ENCODE measurements at regions not wholly inside any gene's neighbourhood (a gene's known extent, or its start where the extent isn't known, plus 50 kb on each side); places are given as distances from the start of the nearest gene placed in this dataset.
"Not testable (repeated sequence)": the region's sequence is repeated elsewhere in the genome, so short reads cannot be mapped to it uniquely, and the experiment has no call there.

DNA sequence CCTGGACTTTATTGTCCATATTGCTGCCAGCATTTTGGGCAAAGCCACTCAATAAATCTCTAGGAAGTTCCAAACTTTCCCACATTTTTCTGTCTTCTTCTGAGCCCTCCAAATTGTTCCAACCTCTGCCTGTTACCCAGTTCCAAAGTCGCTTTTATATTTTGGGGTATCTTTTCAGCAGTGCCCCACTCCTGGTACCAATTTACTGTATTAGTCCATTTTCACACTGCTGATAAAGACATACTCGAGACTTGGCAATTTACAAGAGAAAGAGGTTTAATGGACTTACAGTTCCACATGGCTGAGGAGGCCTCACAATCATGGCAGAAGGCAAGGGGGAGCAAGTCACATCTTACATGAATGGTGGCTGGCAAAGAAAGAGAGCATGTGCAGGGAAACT lies 53.4 kb downstream of the AHSP start:
- not testable (repeated sequence) for DNase-seq (ENCODE audit: low spot score)

DNA sequence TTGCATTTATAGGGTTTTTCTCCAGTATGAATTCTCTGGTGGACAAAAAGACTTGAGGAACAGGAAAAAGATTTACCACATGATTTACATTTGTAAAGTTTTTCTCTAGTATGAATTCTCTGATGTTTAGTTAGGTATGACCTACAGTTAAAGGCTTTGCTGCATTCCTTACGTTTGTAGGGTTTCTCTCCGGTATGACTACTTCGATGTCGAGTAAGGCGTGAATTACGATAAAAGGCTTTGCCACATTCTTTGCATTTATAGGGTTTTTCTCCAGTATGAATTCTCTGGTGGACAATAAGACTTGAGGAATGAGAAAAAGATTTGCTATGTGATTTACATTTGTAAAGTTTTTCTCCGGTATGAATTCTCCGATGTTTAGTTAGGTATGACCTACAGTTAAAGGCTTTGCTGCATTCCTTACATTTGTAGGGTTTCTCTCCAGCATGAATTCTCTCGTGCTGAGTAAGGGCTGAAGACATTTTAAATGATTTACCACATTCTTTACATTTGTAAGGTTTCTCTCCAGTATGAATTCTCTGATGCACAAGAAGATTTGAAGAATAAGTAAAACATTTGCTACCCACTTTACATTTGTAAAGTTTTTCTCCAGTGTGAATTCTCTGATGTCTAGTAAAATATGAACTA lies 74.2 kb downstream of the AHSP start:
- not testable (repeated sequence) for DNase-seq (ENCODE audit: low spot score)

DNA sequence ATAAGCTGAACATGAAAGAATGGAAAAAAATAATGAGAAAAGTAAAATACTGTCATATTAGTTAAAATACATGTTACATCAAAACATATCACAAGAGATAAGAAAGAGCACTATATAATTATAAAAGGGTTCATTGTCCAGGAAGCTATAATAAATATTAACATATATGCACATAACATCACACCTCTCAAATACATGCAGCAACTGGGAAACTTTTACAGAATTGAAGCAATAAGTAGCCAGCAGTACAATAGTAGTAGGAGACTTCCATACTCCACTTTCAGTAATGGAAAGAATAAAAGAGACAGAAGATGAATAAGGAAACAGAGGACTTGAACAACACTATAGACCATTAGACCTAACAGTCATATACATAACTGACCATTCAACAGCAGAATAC lies 90.4 kb downstream of the AHSP start:
- no peak for DNase-seq (ENCODE audit: low spot score)

DNA sequence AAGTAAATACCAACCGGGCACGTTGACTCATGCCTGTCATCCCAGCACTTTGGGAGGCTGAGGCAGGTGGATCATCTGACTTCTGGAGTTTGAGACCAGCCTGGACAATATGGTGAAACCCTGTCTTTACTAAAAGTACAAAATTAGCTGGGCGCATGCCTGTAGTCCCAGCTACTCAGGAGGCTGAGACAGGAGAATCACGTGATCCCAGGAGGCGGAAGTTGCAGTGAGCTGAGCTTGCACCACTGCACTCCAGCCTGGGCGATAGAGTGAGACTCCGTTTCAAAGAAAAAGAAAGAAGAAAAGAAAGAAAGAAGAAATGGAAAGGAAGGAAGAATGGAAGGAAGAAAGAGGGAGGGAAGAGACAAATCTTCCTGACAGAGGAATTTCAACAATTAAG lies 108.7 kb downstream of the AHSP start:
- DNase-seq (ENCODE audit: low spot score), result no peak

DNA sequence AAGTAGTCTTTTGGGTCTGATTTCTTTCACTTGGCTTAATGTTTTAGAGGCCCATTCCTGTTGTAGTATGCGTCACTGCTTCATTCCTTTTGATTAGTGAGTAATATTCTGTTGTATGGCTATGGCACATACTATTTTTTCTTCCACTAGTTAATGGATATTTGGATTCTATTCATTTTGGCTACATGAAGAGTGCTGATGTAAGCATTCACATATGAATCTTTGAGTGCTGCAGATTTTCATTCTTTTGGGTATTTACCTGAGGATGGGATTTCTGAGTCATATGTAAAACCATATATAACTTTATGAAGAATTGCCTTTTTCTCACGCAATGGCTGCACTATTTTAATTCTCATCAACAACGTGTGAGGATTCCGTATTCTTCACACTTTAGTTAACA lies 113.6 kb downstream of the AHSP start:
- no peak for DNase-seq (ENCODE audit: low spot score)

DNA sequence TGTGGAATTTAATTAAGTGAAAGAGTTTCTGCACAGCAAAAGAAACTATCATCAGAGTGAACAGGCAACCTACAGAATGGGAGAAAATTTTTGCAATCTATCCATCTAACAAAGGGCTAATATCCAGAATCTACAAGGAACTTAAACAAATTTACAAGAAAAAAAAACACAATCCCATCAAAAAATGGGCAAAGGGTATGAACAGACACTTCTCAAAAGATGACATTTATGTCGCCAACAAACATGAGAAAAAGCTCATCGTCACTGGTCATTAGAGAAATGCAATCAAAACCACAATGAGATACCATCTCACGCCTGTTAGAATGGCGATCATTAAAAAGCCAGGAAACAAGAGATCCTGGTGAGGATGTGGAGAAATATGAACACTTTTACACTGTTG lies 128.0 kb downstream of the AHSP start:
- not testable (repeated sequence) for DNase-seq (ENCODE audit: low spot score)

DNA sequence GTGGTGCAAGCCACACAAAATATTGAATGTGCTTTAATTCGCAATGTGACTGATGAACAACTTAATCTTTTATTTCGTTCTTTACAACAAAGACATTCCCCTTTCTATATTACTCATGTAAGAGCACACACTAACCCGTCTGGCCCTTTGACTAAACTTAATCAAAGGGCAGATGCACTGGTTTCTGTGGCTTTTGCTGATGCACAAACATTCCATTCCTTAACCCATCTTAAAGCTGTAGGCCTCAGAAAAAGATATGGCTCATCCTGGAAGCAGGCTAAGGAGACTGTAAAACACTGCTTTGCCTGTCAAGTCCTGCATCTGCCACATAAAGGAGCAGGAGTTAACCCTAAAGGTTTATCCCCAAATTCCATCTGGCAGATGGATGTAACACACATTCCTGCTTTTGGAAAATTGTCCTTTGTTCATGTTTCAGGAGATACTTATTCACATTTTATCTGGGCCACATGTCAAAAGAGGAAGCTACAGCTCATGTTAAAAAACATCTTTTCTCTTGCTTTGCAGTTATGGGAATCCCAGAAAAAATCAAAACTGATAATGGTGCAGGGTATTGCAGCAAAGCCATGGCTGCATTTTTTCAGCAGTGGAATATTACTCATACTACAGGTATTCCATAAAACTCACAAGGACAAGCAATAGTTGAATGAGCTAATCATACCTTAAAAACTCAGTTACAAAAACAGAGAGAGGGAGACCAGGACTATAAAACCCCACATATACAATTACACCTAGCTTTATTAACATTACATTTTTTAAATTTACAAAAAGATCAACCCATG lies 137.2 kb downstream of the AHSP start:
- no peak for DNase-seq (ENCODE audit: low spot score)

DNA sequence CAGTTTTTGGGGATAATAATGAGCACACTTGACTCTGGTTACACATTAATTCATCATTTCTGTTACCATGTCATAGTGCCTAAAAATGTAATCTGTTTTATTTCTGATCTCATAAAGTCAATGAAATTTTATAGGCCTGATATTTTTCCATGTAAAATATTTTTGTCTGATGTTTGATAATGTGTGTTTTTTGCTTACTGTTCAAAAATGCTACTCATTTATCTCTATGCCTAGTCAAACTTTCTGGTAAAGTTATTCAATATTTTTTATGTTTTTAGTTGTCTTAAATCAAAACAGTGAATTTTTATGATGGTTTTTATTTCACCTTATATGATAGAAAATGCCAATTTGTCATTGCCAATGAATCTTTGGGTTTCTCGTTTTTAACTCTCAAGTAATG lies 147.0 kb downstream of the AHSP start:
- DNase-seq (ENCODE audit: low spot score), result no peak

DNA sequence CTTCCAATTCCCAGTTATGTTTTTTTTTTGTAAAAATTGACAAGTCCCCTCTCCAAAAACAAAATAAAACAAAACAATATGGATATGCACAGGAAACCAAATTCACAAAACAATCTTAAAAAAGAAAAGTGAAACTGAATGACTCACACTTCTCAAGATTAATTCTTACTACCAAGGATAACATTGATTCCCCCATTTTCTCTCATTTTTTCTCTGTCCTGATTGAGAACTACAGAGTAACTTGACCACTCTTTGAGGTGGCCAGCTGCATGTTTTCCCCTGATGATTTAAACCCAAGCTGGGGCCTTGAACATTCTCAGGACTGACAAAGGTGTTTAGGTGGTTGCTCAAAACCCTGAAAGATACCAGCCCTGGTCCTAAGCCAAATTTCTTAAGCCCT lies 149.0 kb downstream of the AHSP start:
- no peak for DNase-seq (ENCODE audit: low spot score)

DNA sequence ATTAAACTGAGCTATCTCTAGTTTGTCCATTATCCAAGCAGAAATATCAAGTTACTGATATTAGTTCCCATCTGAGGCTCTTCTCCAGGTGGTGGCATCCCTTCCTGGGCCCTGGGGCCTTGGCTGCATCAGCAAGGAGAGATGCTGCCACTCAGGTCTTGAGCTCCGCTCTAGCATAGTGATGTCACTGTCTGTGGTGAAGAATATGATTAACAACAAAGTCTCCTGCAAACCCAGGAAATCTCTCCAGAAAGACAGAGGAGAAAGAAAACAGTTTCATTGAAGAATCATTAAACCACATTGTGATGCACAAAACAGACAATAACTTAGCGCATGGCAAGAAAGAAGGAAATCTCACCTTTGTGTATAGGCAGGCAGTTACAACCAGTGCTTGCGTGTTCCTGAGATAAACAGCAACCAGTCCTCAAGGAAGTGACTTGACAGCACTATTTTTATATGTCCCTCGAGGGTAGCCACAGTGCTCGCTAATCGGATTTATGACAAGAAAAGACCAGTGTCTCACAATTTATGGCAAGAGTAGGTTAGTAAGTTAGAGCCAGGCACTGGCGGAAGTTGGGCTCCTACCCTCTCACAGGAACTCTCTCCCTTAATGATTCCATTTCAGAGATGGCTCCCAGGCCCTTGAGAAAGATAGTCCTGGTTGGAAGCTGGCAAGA lies 151.1 kb downstream of the AHSP start:
- DNase-seq (ENCODE audit: low spot score), result no peak

DNA sequence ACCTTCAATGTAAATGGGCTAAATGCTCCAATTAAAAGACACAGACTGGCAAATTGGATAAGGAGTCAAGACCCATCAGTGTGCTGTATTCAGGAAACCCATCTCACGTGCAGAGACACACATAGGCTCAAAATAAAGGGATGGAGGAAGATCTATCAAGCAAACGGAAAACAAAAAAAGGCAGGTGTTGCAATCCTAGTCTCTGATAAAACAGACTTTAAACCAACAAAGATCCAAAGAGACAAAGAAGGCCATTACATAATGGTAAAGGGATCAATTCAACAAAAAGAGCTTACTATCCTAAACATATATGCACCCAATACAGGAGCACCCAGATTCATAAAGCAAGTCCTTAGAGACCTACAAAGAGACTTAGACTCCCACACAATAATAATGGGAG lies 161.6 kb downstream of the AHSP start:
- DNase-seq (ENCODE audit: low spot score), result not testable (repeated sequence)

DNA sequence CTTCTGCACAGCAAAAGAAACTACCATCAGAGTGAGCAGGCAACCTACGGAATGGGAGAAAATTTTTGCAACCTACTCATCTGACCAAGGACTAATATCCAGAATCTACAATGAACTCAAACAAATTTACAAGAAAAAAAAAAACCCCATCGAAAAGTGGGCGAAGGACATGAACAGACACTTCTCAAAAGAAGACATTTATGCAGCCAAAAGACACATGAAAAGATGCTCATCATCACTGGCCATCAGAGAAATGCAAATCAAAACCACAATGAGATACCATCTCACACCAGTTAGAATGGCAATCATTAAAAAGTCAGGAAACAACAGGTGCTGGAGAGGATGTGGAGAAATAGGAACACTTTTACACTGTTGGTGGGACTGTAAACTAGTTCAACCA lies 164.6 kb downstream of the AHSP start:
- not testable (repeated sequence) for DNase-seq (ENCODE audit: low spot score)

DNA sequence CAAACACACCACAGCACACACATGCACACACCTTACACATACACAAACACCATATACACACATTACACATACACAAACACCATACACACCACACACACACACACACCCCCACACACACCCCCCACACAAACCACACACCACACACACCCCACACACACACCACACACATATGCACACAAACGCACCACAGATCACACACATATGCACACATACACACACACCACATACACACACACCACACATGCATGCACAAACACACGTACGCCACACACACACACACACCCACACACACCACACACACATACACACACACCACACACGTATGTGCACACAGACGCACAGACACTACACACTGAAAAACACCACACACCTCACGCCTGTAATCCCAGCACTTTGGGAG lies 166.0 kb downstream of the AHSP start:
- no peak for DNase-seq (ENCODE audit: low spot score)

DNA sequence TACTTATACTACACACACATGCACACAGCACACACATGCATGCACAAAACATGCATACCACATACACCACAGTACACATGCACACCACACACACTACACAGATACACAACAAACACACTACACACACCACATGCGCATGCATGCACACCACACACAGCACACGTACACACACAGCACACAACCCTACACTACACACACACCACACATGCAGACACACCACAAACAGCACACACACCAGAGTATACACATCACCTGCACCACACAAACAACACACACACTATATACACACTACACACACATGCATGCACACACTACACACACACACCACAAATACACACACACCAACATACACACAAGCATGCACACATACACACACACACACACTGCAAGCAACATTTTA lies 166.8 kb downstream of the AHSP start:
- no peak for DNase-seq (ENCODE audit: low spot score)

DNA sequence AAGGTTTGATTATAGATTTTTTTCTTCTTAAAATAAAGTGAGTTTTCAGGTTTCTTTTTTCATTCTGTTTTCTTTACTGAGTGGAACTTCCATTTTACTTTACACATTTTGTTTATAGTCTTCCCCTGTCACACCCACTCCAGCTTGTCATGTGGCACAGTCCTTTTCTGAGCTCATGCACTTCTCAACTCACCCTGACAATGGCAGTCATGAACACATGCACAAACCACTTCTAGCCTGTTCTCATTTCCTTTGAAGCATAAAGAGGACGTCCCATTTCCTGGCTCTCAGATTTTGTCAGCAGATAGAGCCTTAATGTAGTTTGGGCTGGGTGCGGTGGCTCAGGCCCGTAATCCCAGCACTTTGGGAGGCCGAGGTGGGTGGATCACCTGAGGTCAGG lies 168.0 kb downstream of the AHSP start:
- no peak for DNase-seq (ENCODE audit: low spot score)

DNA sequence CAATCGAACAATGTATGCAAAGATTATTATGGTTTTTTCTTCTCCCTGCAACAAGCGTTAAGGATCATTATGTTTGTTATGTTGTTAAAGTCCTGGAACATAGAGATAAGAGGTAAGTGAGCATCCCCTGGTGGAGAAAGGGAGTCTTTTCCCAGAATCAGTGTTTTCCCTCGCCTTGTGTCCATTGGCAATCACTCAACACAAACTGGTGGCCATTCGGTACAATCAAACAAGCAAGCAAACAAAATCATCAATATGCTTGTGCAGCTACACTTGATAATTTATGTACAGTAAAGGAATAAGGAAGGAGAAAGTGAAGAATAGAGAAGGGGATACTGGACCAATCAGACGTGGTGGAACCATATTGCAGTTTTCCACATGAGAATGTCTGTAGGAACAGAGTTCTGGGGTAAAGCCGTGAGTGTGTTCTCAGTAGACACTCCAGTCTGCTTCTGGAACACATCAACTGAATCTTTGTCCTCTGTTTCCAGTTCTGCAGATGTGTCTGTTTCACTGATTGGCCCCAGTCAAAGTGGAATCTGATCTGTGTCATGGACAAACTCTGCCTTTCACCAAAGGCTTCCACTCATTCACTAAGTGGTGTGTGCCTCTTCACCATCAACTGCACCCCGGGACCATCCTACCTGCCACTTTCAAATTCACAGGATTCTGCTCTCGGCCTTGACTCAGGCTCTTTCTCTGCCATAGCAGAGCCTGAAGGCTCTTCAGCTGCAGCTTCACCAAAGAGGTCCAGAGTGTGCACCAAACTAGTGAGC lies 169.5 kb downstream of the AHSP start:
- peak; percentile 13 for DNase-seq (ENCODE audit: low spot score)

DNA sequence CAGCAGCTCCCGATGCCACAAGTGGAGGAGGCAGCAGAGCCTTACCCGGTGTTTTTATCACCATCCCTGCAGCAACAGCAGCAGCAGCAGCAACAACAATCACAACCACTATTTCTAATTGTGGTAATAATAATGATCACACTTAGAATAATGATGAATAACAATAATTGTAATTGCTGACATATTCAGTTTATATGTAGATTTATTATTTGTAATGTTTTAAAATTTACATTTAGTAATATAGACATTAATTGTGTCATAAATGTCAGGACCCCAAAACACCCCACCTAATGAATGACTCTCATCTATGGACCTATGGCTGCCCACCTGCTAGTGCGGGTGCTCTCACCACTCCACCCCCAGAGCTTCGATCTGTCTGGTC lies 170.0 kb downstream of the AHSP start:
- DNase-seq (ENCODE audit: low spot score), result no peak

DNA sequence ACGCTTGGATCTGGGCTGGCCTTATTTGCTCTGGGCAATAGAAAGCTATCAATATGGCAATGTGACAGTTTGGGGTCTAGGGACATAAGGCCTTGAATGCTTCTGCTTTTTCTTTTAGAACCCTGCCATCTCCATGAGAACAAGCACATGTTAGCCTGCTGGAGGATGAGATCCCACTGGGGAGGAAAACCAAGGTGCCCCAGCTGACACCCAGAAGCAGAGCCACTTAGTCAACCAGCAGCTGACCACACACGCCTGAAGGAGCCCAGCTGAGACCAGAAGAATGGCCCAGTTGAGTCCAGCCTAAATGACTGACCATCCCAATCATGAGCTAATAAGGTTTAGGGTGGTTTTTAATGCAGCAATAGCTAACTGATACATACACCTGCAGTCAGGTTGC lies 171.2 kb downstream of the AHSP start:
- DNase-seq (ENCODE audit: low spot score), result no peak

DNA sequence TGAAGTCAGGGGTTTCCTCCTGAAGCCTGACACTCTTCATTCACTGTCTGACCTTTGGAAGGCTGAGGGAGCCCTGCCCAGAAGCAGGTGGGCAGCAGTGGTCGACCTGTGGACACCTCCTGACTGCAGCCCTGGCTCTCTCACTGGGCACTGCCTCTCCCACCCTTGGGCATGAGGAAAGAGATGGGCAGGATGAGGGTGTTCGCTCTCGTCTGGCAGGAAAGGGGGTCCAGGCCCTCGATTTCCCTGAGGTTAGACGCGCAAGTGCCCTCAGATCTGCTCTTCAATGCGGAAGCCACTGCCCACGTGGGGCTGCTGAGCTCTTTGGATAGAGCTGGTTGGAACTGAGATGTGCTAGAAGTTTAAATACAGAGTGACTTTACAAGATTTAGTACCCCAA lies 171.9 kb downstream of the AHSP start:
- DNase-seq (ENCODE audit: low spot score), result no peak

DNA sequence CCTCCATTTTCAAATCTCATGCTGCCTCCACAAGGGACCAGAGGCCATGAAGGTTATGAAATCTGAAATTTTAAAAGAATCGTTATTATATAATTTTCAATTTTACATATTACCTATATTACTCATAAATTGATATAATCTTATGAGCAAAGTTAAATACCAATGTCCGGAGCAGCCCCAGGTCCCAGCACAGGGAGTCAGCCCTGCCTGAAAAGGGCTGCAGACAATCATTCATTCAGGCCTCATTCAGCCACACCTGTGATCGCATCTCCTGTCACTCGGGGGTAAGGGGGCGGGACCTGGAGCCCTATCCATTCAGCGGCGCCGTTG lies 172.5 kb downstream of the AHSP start:
- DNase-seq (ENCODE audit: low spot score), result peak; percentile 13

DNA sequence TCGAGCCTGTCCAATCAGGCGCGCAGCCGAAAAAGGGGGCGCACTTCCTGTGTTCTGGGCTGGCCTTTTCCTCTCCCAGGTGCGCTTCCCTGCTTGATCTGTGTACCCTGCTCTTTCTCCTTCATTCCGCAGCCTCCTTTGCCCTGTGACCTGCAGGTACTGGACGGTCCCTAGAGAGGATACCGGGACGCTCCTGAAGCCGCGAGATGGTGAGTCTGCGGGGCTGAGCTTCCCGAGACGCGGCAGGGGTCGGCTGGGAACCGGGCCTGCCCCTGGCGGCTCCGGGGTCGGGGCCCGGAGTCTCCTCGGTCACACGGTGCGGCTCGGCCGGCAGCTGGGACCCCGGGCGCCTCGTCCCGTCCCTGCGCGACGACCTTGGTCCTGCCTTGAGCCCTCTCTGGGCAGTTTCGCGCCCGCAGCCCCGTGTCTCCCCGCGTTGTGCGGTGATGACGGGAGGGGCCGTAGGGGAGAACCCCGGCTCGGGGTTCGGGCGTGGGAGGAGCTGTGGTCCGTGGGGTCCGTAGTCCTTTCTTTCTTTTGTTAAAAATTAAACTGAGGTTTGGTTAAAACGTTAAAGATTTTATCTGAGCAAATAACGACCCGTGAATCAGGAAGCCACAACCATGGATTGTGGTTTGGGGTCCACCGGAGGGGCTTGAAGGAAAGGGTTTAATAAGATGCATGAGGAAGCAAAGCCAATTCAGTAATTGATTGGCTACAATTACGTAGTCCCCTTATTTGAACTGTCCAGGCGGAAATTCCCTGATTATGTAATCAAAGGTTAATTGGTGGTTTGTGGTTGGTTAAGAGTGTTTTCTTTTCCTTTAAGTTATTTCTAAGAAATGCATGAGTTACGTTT lies 172.8 kb upstream of the ZNF267 start:
- no peak for DNase-seq (ENCODE audit: low spot score)

DNA sequence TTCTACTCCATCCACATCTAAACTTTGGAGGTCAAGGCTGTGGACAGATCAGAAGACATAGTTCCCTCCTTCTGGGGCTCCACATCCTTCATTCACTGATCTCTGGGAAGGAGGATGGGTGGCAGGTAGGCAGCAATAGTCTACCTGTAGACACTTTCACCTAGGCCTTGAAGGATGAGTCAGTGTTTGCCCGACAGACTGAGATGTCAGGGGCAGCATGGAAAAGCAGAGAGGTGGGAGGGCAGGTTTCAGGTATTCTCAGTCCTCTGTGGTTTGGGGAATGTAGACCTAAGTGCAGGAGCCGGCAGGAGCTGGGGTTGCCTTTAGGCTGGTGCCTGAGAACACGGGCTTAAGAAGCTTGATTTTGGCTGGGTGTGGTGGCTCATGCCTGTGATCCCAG lies 171.9 kb upstream of the ZNF267 start:
- DNase-seq (ENCODE audit: low spot score), result no peak
